Lung (tissue), 11 donors: ENCODE measurements at regions not wholly inside any gene's neighbourhood (a gene's known extent, or its start where the extent isn't known, plus 50 kb on each side); places are given as distances from the start of the nearest gene placed in this dataset.

Source experiments
- ATAC-seq: fragments of 200-7000 bp; cut with Tn5 transposase; one replicate; pipeline ENCODE4 v1.9.1; 2020; ENCODE audit warnings: moderate number of reproducible peaks; ENCODE audit not compliant: insufficient read depth, low FRiP score
- DNase-seq, 3 donors: peaks; one replicate each; pipeline ENCODE4 v3.0.0-alpha.2; 2013 to 2017
- H3K27ac ChIP-seq, 2 donors: one replicate each; pipeline ENCODE4 v1.5.1; 2013; ENCODE audit warnings: mild to moderate bottlenecking in 2 of 2, moderate library complexity in 2 of 2, control low read depth in 1 of 2, inconsistent platforms in 1 of 2, low read depth in 1 of 2, low read length in 1 of 2
- H3K27me3 ChIP-seq, 3 donors: one replicate each; pipeline ENCODE4 v1.5.1; 2013; ENCODE audit warnings: low read length in 2 of 3; ENCODE audit not compliant: control insufficient read depth in 3 of 3, insufficient read depth in 3 of 3
- H3K36me3 ChIP-seq, 4 donors: one replicate each; pipeline ENCODE4 v1.5.1; 2013; ENCODE audit warnings: low read length in 4 of 4, mild to moderate bottlenecking in 1 of 4, moderate library complexity in 1 of 4; ENCODE audit not compliant: control insufficient read depth in 4 of 4, insufficient read depth in 4 of 4
- H3K4me1 ChIP-seq, 5 donors: one replicate each; pipeline ENCODE4 v1.5.1; 2013; ENCODE audit warnings: low read length in 5 of 5, mild to moderate bottlenecking in 2 of 5, moderate library complexity in 1 of 5; ENCODE audit not compliant: control insufficient read depth in 5 of 5, insufficient read depth in 5 of 5
- H3K4me3 ChIP-seq: one replicate; pipeline ENCODE4 v1.5.1; 2013; ENCODE audit warnings: mild to moderate bottlenecking, control low read depth, moderate library complexity
- H3K9ac ChIP-seq, 2 donors: one replicate each; pipeline ENCODE4 v1.5.1; 2013; ENCODE audit warnings: low read length in 2 of 2, control low read depth in 1 of 2; ENCODE audit not compliant: insufficient read depth in 1 of 2
- H3K9me3 ChIP-seq, 4 donors: one replicate each; pipeline ENCODE4 v1.5.1; 2013; ENCODE audit warnings: low read length in 3 of 4, mild to moderate bottlenecking in 1 of 4, moderate library complexity in 1 of 4; ENCODE audit not compliant: control insufficient read depth in 4 of 4, insufficient read depth in 3 of 4
- WGBS, 2 donors: extraction: QIAGEN DNeasy Blood & Tissue Kit; methylation state at CpG; one replicate each; pipeline ENCODE4 v1.1.7; 2013; 5-methylcytosine and 5-hydroxymethylcytosine counted together
- TF ChIP-seq, protein P1 (sequence below): IDR thresholded peaks from 2 replicates; pipeline ENCODE4 v1.5.1; 2012; ENCODE audit warnings: mild to moderate bottlenecking; ENCODE audit errors: control extremely low read depth, extremely low read depth
- donor health status: control.
- donor health status: control.
- donor health status: Bipolar disorder and iron deficiency.
- donor health status: healthy.
- donor health status: DM: yes; HTN: yes; CAD: no.

DNA sequence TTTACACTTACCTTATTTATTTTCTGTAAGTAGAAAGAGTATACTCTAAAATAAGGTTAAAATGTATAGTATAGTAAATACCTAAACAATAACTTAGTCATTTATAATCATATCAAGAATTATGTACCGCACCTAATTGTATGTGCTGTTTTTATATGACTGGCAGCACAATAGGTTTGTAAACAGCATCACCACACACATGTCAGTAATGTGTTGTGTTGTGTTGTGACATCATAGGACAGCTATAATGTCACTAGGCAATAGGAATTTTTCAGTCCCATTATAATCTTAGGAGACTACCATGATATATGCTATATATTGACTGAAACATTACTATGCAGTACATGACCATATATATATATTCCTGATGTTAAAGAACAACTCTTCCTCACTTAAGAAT is 99.9 kb upstream of the CNTN4 start:
- DNase-seq = no peak
- Histone ChIP-seq H3K4me3 (no peak overlapping the region), H3K36me3 (no peaks in the 10 kb centered on the region), H3K9me3 (no peaks in the 10 kb centered on the region), H3K27me3 (no peaks in the 10 kb centered on the region), H3K27ac (no peak overlapping the region), H3K4me1 (no peaks in the 10 kb centered on the region), H3K9ac (no peak overlapping the region)
- TF ChIP-seq, protein P1, sequence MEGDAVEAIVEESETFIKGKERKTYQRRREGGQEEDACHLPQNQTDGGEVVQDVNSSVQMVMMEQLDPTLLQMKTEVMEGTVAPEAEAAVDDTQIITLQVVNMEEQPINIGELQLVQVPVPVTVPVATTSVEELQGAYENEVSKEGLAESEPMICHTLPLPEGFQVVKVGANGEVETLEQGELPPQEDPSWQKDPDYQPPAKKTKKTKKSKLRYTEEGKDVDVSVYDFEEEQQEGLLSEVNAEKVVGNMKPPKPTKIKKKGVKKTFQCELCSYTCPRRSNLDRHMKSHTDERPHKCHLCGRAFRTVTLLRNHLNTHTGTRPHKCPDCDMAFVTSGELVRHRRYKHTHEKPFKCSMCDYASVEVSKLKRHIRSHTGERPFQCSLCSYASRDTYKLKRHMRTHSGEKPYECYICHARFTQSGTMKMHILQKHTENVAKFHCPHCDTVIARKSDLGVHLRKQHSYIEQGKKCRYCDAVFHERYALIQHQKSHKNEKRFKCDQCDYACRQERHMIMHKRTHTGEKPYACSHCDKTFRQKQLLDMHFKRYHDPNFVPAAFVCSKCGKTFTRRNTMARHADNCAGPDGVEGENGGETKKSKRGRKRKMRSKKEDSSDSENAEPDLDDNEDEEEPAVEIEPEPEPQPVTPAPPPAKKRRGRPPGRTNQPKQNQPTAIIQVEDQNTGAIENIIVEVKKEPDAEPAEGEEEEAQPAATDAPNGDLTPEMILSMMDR = no peak
- WGBS, 2 donors = 94 to 96% methylated on average over 1 of the region's 1 CpG
- no peak for ATAC-seq

DNA sequence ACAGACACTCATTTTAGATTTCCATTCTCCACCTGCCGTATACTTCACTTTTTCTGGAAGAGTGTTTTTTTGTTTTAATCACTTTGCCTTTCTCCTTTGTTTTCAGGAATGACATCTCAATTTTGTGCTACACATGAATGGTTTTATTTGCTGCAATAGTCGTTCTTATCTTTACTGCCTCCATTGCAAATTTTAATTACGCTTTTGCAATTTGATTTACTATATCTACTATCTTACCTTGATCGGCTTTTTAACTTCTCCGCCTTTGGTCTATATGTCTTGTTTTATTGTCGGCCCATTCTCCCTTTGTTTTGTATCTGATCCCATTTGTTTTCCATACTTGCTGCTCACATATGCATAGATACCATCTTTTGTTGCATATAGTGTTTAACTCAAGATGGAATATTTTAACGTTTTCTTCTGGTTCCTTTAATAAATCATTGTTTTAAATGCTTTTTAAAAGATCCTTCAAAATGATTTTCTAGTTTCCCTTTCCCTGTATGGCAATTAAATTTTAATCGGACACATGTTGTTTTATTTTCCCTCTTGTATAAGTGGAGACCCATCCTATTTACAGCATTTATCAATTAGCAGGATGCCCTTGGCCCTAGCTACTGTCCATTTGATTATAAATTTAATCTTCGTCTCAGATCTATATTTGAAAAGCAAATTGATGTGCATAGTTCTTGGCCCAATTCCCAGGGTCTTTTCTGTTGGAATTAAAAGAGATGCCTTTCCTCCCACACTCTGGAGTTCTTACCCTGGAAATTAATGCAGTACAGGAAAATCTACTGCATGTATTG is 97.2 kb upstream of the CNTN4 start:
- WGBS, 2 donors = 87 to 90% methylated on average over 9 of the region's 9 CpGs

DNA sequence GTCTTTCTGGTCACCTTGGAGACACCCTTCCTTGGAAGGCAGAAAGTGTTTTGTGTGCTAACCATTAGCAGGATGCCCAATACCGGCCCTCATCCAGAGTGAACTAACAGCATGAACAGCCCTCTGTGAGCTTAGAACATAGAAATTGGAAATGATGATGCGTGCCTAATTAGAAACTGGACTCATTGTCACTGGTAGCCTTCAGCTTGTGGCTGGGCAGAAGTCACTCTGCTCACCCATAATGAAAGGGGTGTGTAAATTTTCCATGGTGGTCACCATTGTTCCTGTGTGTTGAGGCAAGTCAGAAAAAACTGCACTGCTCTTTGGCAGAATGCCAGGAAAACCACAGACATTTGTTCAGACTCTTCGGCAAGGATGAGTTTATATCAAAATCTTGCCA is 74.7 kb upstream of the CNTN4 start:
- Histone ChIP-seq H3K9ac (no peak overlapping the region), H3K9me3 (no peaks in the 10 kb centered on the region), H3K27me3 (no peaks in the 10 kb centered on the region), H3K36me3 (no peaks in the 10 kb centered on the region), H3K4me1 (no peaks in the 10 kb centered on the region), H3K27ac (no peak overlapping the region), H3K4me3 (no peak overlapping the region)
- ATAC-seq = no peak
- peak in 1 of 3 donors; percentile 8 for DNase-seq
- WGBS, 2 donors = 68 to 71% methylated on average over 3 of the region's 3 CpGs
- TF ChIP-seq, protein P1 = no peak

More for the DNA sequence above, 97.2 kb upstream of the CNTN4 start:
- no peak overlapping the region for H3K27ac ChIP-seq
- H3K36me3 ChIP-seq = no peaks in the 10 kb centered on the region
- no peak overlapping the region for H3K9ac ChIP-seq
- ATAC-seq = no peak
- TF ChIP-seq, protein P1 = no peak
- DNase-seq = no peak
- no peaks in the 10 kb centered on the region for H3K9me3 ChIP-seq
- H3K4me1 ChIP-seq = no peaks in the 10 kb centered on the region
- no peak overlapping the region for H3K4me3 ChIP-seq
- no peaks in the 10 kb centered on the region for H3K27me3 ChIP-seq
